ENCODE measurements at regions not wholly inside any gene's neighbourhood (a gene's known extent, or its start where the extent isn't known, plus 50 kb on each side); places are given as distances from the start of the nearest gene placed in this dataset.

GRCh38 chr1:30419831-30420230, 303.6 kb downstream of the MATN1 start:
- DNase-seq (ENCODE audit: low spot score) = no peak

DNA sequence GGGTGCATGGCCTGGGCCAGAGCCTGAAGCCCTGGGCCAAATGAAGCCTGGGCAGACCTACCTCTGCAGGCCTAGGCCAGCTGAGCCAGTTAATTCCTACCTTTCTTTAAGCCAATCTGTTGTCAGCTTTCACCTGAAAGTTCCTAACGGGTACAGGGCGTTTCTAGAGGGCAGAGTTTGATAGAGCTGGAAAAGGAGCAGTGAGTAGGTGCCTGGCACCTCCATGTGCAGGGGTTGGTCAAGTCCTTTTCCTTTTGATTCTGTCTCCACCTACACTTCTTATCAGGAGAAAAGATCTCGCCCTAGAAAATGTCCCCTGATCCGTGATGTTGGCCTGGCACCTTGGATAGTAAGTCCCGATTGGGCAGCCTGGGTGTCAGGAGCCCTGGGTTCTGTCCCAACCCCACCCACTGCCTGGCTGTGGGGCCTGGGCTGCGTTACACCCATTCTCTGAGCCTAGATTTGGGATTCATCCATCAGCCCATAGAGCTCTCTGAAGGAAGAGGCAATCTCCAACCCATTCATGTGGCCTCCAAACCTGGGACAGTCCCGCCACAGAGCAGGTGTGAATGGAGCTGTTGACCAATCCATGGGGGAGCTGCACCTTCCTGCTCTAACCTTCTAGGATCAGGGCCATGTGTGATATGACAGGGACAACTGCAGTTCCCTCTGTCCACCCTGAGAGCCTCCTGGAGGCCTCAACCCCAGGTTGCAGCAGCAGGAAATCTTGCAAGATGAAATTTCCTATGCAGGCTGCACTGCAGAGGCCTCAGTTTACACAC, 304.3 kb downstream of the MATN1 start:
- DNase-seq (ENCODE audit: low spot score) = no peak

GRCh38 chr1:30418061-30418938, 305.1 kb downstream of the MATN1 start:
- no peak for DNase-seq (ENCODE audit: low spot score)

- DNase-seq (ENCODE audit: low spot score) = no peak
These were observed 305.7 kb downstream of the MATN1 start for GRCh38 chr1:30417701-30418046.

DNA sequence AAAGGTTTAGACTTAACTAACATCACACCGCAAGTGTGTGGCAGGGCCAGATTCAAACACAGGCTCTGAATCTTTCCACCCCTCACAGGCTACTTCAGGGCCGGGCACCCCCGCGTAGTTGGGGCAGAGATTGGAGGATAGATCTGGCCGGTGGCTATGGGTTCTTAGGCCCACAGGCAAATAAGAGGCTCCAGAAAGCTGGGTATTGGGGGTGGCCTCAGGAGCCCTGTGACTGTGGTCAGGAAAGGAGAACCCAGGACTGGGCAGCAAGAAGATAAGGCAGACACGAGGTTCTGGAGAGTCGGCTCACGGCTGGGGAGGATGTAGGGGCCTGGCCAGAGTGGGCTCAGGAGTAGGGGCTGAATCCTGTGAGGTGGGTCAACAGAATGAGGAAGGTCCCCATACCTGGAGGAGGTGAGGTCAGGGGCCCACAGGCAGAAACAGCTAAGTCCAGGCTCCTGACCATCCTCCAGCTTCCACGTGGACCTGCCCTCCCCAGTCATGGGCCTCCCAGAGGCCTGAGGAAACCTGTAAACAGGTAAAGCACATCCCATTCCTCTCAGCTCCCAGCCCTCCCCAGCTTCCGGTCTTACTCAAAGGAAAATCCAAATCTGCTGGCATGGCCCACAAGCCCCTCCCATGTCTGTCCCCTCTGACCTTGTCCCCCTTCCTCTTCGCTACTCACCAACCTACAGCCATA, 306.2 kb downstream of the MATN1 start:
- DNase-seq (ENCODE audit: low spot score) = no peak

DNA sequence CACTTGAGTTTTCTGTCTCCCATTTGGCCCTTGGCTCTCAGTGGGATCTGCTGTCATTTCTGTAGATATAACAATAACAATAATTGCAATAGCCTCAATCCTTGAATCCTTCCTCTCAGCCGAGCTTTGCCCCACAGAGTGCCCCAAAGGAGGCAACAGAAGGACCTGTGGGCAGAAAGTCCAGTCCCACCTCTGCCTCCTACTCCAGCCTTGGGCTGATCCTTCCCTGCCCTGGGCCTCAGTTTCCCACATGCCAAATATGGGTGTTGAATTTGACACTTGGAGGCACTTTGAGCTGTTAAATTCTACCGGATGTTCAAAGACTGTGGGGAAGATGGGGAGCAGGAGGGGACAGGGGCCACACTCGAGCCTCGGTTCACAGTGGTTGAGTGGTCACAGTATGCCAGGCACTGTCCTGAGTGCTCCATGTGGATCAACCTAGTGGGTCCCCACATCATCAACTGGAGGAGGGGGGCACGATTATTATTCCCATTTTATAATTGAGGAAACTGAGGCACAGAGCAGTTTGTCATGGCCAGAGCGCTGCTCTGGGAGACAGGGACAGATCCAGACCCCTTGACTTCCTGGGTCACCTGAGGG, 307.1 kb downstream of the MATN1 start:
- DNase-seq (ENCODE audit: low spot score) = no peak

DNA sequence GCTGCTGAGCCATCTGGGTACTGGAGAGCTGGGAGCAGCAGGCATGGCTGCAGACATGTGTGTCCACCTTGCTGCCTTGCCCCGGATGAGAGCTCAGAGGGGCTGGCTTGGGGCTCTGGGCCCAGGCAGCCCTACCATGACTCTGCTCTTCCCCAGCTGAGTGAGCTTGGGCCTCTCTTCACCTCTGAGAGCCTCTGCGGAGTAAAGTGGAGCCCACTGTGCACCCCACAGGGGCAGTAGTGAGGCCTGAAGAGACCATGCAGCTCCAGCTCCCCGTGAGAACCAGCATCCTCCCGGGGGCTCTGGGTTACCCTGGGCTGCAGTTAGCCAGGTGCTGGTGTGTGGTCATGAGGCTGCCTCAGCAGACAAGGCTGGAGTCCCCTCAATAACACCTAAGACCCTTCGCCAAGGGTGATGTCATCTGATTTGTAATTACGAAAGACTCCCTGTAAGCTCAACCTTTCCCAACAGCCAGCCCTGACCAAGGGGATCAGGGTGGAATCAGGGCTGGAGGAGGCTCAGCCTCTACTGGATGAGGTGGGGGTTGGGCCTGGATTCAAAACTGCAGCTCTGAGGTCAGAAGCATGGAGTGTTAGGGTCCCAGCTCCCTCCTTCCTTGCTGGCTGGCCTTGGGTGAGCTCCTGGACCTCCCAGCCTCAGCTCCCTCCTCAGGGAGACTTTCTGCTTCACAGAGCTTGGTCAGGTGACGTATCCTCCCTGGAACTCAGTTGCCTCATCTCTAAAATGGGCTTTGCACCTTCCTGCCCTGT, 308.0 kb downstream of the MATN1 start:
- no peak for DNase-seq (ENCODE audit: low spot score)

DNA sequence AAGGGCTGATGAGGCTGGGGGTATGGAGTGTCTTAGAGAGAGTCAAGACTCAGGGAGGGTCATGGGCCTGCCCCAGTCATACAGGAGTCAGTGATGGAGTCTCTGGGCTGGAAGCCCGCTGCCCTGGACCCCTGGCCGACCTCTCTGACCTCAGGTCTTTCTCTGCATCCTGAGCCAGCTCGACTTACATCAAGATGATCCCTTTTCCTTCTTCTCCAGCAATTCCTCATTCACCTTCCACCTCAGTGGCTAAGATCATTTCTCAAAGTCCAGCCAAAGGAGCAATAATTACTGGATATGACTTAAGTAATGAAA, 308.6 kb downstream of the MATN1 start:
- no peak for DNase-seq (ENCODE audit: low spot score)

DNA sequence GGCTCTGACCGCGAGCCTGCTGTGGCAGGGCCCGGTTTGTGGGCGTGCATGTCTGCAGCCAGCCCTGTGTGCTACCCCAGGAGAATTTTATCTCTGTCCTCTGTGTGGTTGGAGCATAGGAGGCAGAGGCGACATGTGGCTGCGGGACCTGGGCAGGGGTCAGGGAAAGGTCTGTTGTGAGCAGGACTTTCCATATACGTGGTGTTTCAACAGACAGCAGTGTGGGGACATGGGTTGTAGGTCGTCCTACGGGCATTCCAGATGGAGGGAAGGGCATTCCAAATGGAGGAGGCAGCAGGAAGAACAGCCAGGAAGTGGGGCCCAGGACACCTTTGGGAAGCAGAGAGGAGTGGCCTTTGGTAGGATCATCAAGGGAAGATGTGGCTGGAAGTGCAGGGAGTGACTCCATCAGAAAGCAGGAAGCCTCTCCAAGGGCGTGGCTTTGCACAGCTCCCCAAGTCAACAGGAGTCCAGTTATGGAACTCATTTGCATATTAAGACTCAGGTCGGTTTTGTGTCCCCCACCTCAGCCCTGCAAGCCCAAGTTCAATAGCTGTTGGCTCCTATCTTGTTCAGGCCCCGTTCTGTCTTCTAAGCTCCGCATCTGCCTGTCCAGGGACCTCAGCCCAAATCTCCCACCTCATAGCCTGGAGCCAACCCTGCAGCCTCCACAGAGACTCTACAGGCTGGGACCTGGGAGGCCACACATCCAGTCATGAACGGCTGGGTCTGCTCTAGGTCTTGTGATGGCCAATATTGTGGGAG, 309.1 kb downstream of the MATN1 start:
- no peak for DNase-seq (ENCODE audit: low spot score)

DNA sequence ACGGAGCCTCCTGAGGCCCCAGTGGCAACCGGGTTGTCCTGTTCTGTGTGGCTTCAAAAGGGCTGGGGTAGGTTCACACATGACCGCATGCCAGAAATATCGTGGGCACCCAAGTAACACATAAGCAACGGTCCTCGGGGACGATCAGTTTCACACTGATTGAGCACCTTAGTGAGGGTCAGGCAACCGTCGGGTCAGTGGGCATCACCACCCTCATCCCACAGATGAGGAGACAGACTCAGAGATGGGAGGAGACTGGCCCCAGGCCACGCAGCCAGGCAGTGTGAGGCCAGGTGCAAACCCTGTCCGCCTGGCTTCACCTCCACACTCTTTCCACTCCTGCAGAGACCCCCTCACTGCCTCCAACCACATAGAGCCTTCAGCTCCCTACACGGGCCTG, 309.8 kb downstream of the MATN1 start:
- no peak for DNase-seq (ENCODE audit: low spot score)

GRCh38 chr1:30413111-30413440, 310.3 kb downstream of the MATN1 start:
- no peak for DNase-seq (ENCODE audit: low spot score)

- no peak for DNase-seq (ENCODE audit: low spot score)
These were observed 310.9 kb downstream of the MATN1 start for GRCh38 chr1:30412241-30413110.

GRCh38 chr1:30411206-30411605, 312.2 kb downstream of the MATN1 start:
- no peak for DNase-seq (ENCODE audit: low spot score)

GRCh38 chr1:30410153-30410851, 313.1 kb downstream of the MATN1 start:
- DNase-seq (ENCODE audit: low spot score) = no peak

GRCh38 chr1:30409476-30410152, 313.8 kb downstream of the MATN1 start:
- no peak for DNase-seq (ENCODE audit: low spot score)

DNA sequence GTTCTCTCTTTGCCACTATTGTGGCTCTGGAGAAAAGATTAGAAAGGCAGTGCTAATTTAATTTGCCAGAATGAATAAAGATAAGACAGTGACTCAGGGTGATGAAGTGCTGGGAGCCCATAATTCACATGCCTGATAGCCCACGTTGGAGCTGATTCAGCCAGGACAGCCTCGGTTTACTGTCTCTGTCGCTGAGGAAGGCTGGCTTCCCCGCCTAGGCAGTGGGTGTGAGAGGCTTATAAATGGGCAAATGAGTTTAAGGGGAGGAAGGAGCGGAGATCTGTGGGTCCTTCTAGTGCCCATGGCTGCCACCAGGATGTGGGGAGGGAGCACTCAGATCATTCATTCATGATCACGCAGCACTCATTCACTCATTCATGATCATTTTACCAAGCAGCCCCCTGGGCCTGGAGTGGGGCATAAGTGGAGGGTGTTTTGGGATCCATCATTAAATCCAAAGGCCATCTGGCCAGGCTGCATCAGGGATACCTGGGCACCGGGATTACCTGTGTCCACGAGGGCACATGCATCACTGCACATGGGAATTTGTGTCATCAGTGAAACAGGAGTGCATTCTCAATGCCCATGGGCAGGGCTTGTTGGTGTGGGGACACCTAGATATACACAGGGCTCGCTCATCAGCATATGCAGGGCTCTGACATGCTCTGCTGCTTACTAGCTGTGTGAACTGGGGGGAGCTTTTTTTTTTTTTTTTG, 315.4 kb downstream of the MATN1 start:
- no peak for DNase-seq (ENCODE audit: low spot score)

GRCh38 chr1:30406996-30407864, 316.2 kb downstream of the MATN1 start:
- DNase-seq (ENCODE audit: low spot score) = no peak

Data from Ammon's horn (tissue), 1 donor.